ENCODE measurements at regions not wholly inside any gene's neighbourhood (a gene's known extent, or its start where the extent isn't known, plus 50 kb on each side); places are given as distances from the start of the nearest gene placed in this dataset.

DNA sequence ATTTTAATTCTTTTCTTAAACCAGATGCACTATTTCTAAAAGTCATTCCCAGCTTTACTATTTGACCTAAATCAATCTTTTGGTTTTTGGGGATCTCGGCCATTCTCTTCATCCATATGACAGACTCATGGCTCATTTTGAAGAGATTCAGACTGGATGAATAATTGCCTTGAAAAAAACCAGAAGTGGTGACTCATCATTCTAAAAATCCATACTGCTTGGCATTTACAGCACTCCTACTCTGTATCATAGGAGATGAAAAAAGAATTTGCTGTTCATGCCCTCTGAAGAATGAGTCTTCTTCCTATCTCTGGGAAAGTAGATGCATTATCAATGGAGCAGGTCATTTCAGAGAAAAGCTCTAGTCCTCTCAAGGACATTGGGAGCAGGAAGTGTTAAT, 220.5 kb upstream of the RPS6KA3 start:
- CTCF ChIA-PET, result no interaction called here
- POLR2A ChIA-PET, result no interaction called here
- DNase-seq (ENCODE audit: low spot score) (no peak), ATAC-seq (no peak)
- TF ChIP-seq CREB1 (CRISPR knock-in tag; IDR thresholded peaks at IDR 0.05), result no peak
- TF ChIP-seq NFATC4 (CRISPR knock-in tag; IDR thresholded peaks at IDR 0.05), result no peak
- no peak for TF ChIP-seq AR (CRISPR knock-in tag; IDR thresholded peaks at IDR 0.05)
- TF ChIP-seq KAT7 (CRISPR knock-in tag; IDR thresholded peaks at IDR 0.05; ENCODE audit: borderline replicate concordance), result no peak
- TF ChIP-seq ZNF263 (CRISPR knock-in tag; IDR thresholded peaks at IDR 0.05; ENCODE audit: low read depth), result no peak
- TF ChIP-seq USF1 (CRISPR knock-in tag; IDR thresholded peaks at IDR 0.05), result no peak
- no peak for TF ChIP-seq JAZF1 (CRISPR knock-in tag; IDR thresholded peaks at IDR 0.05)
- TF ChIP-seq, protein P1, sequence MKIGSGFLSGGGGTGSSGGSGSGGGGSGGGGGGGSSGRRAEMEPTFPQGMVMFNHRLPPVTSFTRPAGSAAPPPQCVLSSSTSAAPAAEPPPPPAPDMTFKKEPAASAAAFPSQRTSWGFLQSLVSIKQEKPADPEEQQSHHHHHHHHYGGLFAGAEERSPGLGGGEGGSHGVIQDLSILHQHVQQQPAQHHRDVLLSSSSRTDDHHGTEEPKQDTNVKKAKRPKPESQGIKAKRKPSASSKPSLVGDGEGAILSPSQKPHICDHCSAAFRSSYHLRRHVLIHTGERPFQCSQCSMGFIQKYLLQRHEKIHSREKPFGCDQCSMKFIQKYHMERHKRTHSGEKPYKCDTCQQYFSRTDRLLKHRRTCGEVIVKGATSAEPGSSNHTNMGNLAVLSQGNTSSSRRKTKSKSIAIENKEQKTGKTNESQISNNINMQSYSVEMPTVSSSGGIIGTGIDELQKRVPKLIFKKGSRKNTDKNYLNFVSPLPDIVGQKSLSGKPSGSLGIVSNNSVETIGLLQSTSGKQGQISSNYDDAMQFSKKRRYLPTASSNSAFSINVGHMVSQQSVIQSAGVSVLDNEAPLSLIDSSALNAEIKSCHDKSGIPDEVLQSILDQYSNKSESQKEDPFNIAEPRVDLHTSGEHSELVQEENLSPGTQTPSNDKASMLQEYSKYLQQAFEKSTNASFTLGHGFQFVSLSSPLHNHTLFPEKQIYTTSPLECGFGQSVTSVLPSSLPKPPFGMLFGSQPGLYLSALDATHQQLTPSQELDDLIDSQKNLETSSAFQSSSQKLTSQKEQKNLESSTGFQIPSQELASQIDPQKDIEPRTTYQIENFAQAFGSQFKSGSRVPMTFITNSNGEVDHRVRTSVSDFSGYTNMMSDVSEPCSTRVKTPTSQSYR (CRISPR knock-in tag; IDR thresholded peaks at IDR 0.05), result no peak
- TF ChIP-seq SMAD3 (CRISPR knock-in tag; IDR thresholded peaks at IDR 0.05; ENCODE audit: borderline replicate concordance), result no peak
- no peak for TF ChIP-seq ETV6 (CRISPR knock-in tag; IDR thresholded peaks at IDR 0.05)
- TF ChIP-seq, protein P2, sequence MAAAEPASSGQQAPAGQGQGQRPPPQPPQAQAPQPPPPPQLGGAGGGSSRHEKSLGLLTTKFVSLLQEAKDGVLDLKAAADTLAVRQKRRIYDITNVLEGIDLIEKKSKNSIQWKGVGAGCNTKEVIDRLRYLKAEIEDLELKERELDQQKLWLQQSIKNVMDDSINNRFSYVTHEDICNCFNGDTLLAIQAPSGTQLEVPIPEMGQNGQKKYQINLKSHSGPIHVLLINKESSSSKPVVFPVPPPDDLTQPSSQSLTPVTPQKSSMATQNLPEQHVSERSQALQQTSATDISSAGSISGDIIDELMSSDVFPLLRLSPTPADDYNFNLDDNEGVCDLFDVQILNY (CRISPR knock-in tag; IDR thresholded peaks at IDR 0.05), result no peak
- TF ChIP-seq, protein P3, sequence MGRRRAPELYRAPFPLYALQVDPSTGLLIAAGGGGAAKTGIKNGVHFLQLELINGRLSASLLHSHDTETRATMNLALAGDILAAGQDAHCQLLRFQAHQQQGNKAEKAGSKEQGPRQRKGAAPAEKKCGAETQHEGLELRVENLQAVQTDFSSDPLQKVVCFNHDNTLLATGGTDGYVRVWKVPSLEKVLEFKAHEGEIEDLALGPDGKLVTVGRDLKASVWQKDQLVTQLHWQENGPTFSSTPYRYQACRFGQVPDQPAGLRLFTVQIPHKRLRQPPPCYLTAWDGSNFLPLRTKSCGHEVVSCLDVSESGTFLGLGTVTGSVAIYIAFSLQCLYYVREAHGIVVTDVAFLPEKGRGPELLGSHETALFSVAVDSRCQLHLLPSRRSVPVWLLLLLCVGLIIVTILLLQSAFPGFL (CRISPR knock-in tag; IDR thresholded peaks at IDR 0.05; ENCODE audit: borderline replicate concordance), result no peak
- no peak for TF ChIP-seq ELF4 (CRISPR knock-in tag; IDR thresholded peaks at IDR 0.05; ENCODE audit: low read depth)
- TF ChIP-seq, protein P4, sequence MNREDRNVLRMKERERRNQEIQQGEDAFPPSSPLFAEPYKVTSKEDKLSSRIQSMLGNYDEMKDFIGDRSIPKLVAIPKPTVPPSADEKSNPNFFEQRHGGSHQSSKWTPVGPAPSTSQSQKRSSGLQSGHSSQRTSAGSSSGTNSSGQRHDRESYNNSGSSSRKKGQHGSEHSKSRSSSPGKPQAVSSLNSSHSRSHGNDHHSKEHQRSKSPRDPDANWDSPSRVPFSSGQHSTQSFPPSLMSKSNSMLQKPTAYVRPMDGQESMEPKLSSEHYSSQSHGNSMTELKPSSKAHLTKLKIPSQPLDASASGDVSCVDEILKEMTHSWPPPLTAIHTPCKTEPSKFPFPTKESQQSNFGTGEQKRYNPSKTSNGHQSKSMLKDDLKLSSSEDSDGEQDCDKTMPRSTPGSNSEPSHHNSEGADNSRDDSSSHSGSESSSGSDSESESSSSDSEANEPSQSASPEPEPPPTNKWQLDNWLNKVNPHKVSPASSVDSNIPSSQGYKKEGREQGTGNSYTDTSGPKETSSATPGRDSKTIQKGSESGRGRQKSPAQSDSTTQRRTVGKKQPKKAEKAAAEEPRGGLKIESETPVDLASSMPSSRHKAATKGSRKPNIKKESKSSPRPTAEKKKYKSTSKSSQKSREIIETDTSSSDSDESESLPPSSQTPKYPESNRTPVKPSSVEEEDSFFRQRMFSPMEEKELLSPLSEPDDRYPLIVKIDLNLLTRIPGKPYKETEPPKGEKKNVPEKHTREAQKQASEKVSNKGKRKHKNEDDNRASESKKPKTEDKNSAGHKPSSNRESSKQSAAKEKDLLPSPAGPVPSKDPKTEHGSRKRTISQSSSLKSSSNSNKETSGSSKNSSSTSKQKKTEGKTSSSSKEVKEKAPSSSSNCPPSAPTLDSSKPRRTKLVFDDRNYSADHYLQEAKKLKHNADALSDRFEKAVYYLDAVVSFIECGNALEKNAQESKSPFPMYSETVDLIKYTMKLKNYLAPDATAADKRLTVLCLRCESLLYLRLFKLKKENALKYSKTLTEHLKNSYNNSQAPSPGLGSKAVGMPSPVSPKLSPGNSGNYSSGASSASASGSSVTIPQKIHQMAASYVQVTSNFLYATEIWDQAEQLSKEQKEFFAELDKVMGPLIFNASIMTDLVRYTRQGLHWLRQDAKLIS (CRISPR knock-in tag; IDR thresholded peaks at IDR 0.05; ENCODE audit: borderline replicate concordance), result no peak
- no peak for TF ChIP-seq MLX (CRISPR knock-in tag; IDR thresholded peaks at IDR 0.05)
- TF ChIP-seq, protein P5, sequence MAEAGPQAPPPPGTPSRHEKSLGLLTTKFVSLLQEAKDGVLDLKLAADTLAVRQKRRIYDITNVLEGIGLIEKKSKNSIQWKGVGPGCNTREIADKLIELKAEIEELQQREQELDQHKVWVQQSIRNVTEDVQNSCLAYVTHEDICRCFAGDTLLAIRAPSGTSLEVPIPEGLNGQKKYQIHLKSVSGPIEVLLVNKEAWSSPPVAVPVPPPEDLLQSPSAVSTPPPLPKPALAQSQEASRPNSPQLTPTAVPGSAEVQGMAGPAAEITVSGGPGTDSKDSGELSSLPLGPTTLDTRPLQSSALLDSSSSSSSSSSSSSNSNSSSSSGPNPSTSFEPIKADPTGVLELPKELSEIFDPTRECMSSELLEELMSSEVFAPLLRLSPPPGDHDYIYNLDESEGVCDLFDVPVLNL (CRISPR knock-in tag; IDR thresholded peaks at IDR 0.05; ENCODE audit: borderline replicate concordance, low read depth), result no peak
- Mint-ChIP-seq H3K36me3 (no peaks in the 10 kb centered on the region), H3K9me3 (no peaks in the 10 kb centered on the region), H3K27ac (no peak overlapping the region), H3K4me1 (no peaks in the 10 kb centered on the region), H3K27me3 (ENCODE audit: low read depth) (peaks cover 13% of the 10 kb centered on the region), H3K4me3 (no peak overlapping the region)

Measured in WTC11 (cell line).